GM12874 (cell line): ENCODE measurements at regions not wholly inside any gene's neighbourhood (a gene's known extent, or its start where the extent isn't known, plus 50 kb on each side); places are given as distances from the start of the nearest gene placed in this dataset.

Experiments used
- CTCF ChIP-seq: IDR thresholded peaks from 2 replicates; pipeline ENCODE4 v1.5.1; 2011; ENCODE audit warnings: low read depth, mild to moderate bottlenecking, control low read depth, low read length, moderate library complexity; ENCODE audit not compliant: insufficient read depth

- TF ChIP-seq CTCF: no peak
These were observed 339.2 kb upstream of the NECTIN3 start for GRCh38 chr3:110732420-110732819.

- TF ChIP-seq CTCF: no peak
These were observed 338.6 kb upstream of the NECTIN3 start for GRCh38 chr3:110733045-110733444.

- no peak for TF ChIP-seq CTCF
These were observed 337.1 kb upstream of the NECTIN3 start for GRCh38 chr3:110734524-110734923.

- TF ChIP-seq CTCF: no peak
These were observed 335.3 kb upstream of the NECTIN3 start for GRCh38 chr3:110736332-110736731.

GRCh38 chr3:110738531-110738930 is 333.1 kb upstream of the NECTIN3 start:
- no peak for TF ChIP-seq CTCF

GRCh38 chr3:110741891-110742290 is 329.7 kb upstream of the NECTIN3 start:
- no peak for TF ChIP-seq CTCF

- no peak for TF ChIP-seq CTCF
These were observed 328.4 kb upstream of the NECTIN3 start for GRCh38 chr3:110743202-110743601.

- no peak for TF ChIP-seq CTCF
These were observed 327.6 kb upstream of the NECTIN3 start for GRCh38 chr3:110743984-110744383.
